ENCODE measurements at regions not wholly inside any gene's neighbourhood (a gene's known extent, or its start where the extent isn't known, plus 50 kb on each side); places are given as distances from the start of the nearest gene placed in this dataset.
"Not testable (repeated sequence)": the region's sequence is repeated elsewhere in the genome, so short reads cannot be mapped to it uniquely, and the experiment has no call there.

GRCh38 chr14:57060276-57060955 is 208.3 kb downstream of the EXOC5 start:
- H3K4me3 ChIP-seq (ENCODE audit: low read depth, low read length), result no peak overlapping the region
- no peak for DNase-seq (ENCODE audit: low read depth)
- TF ChIP-seq CTCF (conservative IDR thresholded peaks at IDR 0.05; ENCODE audit: low read depth, low read length), result no peak

GRCh38 chr14:57058319-57058718 is 210.4 kb downstream of the EXOC5 start:
- TF ChIP-seq CTCF (conservative IDR thresholded peaks at IDR 0.05; ENCODE audit: low read depth, low read length), result no peak
- no peak for DNase-seq (ENCODE audit: low read depth)
- H3K4me3 ChIP-seq (ENCODE audit: low read depth, low read length), result no peak overlapping the region

- DNase-seq (ENCODE audit: low read depth), result no peak
- TF ChIP-seq CTCF (conservative IDR thresholded peaks at IDR 0.05; ENCODE audit: low read depth, low read length), result no peak
- no peak overlapping the region for H3K4me3 ChIP-seq (ENCODE audit: low read depth, low read length)
Observed at GRCh38 chr14:57057803-57058202, 210.9 kb downstream of the EXOC5 start.

GRCh38 chr14:57056522-57056921 is 212.2 kb downstream of the EXOC5 start:
- not testable (repeated sequence) for DNase-seq (ENCODE audit: low read depth); H3K4me3 ChIP-seq (ENCODE audit: low read depth, low read length)

- H3K4me3 ChIP-seq (ENCODE audit: low read depth, low read length), result no peak overlapping the region
- no peak for TF ChIP-seq CTCF (conservative IDR thresholded peaks at IDR 0.05; ENCODE audit: low read depth, low read length)
- no peak for DNase-seq (ENCODE audit: low read depth)
Observed at GRCh38 chr14:57052705-57053302, 215.9 kb downstream of the EXOC5 start.

- DNase-seq (ENCODE audit: low read depth), result no peak
- H3K4me3 ChIP-seq (ENCODE audit: low read depth, low read length), result no peak overlapping the region
- TF ChIP-seq CTCF (conservative IDR thresholded peaks at IDR 0.05; ENCODE audit: low read depth, low read length), result no peak
Observed at GRCh38 chr14:57051633-57052032, 217.1 kb downstream of the EXOC5 start.

GRCh38 chr14:57049848-57050247 is 218.9 kb downstream of the EXOC5 start:
- no peak for TF ChIP-seq CTCF (conservative IDR thresholded peaks at IDR 0.05; ENCODE audit: low read depth, low read length)
- H3K4me3 ChIP-seq (ENCODE audit: low read depth, low read length), result no peak overlapping the region
- no peak for DNase-seq (ENCODE audit: low read depth)

All from choroid plexus epithelial cell (primary cell).